Activated T-cell treated with anti-CD3 and anti-CD28 coated beads for 24 hours (primary cell): ENCODE measurements at regions not wholly inside any gene's neighbourhood (a gene's known extent, or its start where the extent isn't known, plus 50 kb on each side); places are given as distances from the start of the nearest gene placed in this dataset.

Experiments used
- DNase-seq: peaks from one replicate; pipeline ENCODE4 v3.0.0-alpha.2; 2020; ENCODE audit warnings: low read depth

DNA sequence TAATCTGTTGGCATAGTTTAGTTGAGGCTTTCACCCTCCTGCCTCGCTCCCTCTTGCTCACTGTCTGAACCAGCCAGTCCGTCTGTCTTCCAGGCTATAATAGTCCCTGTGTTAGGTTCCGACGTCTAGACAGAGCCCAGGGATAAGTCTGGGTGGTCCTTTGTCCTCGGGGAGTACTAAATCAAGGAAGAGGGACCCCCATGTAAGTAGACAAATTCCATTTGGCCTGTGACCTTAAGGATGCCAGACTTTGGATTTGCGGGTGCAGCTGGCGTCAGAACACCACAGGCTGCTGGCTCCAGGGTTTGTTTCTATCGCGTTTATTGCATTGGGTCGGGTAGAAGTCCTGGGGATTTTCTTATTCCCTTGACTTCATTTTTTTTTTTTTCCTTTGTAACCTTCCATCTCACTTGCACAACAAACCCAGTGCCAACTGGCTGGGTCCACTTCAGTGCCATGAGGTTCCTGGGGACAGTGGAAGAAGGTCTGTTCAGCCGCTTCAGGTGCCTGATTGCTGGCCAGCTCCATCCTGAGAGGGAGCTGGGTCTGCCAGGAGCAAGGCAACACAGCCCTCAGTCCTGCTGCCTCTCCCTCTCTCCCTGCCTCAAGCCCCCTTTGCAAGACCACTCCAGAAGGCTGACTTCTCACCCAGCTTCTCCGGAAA, 95.4 kb upstream of the KLHL25 start:
- no peak for DNase-seq

DNA sequence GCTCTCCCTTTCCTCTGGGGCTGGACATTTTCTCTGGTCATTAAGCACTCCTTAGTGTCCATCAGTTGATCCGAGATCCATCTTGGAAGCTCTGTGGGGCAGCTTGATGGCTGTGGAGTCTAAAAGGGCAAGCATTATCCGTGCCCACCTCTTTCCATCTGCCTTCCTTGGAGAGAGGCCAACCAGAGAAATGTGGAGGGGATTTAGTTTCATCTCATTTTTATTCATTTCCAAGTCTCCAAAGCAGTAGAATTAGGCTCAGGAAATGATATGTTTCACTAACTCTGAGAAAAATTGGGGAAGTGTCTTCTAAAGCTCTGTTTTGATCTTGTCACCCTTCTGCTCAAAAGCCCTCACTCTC, 95.9 kb upstream of the KLHL25 start:
- no peak for DNase-seq

DNA sequence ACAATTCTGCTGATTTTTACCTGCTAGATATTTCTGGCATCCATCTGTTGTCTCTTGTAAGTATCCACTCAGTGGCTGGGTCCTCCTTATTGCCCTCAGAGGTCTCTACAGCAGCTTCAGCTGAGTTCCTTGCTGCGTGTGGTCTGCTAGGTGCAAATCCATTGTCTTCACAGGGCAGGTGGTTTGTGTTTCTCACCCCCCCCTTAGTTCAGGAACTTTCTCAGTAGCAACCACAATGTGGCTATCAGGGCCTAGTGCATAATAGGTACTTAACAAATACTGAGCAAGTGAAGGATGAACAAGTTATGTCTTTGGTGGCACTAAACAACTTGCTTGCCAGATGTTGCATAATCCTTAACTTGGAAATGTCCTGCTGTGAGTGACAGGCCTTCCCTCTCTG, 96.7 kb upstream of the KLHL25 start:
- DNase-seq: no peak

- no peak for DNase-seq
Observed at GRCh38 chr15:85892232-85892631, 97.5 kb upstream of the KLHL25 start.

GRCh38 chr15:85897207-85897894, 102.6 kb upstream of the KLHL25 start:
- DNase-seq: no peak

DNA sequence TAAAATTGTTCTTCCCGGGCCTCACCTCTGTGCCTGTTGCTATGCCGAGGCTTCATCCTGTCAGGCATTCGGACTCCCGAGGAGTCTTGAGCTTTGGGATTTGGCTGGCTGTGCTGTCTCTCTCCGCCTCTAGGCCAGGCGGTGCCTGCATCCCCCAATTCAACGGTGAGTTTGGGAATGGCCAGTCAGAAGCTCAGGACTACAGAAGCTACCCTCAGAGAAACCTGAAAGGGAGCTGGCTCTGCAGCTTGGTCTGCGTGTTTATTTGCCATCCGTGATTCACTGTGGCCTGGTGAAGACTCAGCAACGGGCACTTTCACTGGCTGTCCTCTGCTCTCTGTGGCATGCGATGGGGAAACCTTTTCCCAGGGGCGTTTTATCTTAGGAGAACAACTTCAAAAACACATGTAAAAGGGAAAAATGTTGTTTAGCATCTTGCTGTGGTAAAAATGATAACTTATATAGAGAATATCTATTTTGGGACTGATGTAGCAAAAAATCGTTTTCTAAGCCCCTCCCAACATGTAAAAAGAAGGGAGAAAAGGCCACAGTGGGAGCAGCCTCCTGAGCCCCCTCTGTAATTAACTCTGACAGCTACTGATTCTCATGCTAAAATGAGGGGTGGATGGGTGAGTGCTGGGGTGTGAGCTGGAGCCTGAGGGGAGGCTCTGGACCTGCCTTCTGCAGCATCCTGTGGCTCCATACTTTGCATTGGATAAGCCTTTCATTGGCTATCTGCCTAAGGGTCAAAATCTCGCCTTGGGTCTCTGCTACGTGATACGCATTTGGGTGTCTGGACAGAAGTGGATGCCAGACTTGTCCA, 103.4 kb upstream of the KLHL25 start:
- DNase-seq: no peak

DNA sequence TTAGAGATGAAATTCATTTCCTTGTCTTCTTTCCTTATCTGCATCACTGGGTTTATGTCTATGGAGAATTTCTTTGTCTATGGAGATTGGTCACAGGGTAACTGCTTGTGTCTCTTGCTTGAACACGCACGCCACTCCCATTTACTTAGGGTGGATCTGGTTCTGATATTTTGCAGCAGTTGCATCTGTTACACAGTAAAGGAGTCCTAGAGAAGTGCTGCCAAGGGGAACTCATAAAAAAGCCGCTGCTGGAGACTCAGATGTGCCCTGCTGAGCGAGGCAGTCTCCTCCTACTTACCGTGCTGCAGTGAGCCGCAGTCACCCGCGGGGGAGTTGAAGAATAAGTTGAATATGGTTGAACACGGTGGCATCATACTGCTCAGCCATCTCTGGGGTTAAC, 105.2 kb upstream of the KLHL25 start:
- no peak for DNase-seq

DNA sequence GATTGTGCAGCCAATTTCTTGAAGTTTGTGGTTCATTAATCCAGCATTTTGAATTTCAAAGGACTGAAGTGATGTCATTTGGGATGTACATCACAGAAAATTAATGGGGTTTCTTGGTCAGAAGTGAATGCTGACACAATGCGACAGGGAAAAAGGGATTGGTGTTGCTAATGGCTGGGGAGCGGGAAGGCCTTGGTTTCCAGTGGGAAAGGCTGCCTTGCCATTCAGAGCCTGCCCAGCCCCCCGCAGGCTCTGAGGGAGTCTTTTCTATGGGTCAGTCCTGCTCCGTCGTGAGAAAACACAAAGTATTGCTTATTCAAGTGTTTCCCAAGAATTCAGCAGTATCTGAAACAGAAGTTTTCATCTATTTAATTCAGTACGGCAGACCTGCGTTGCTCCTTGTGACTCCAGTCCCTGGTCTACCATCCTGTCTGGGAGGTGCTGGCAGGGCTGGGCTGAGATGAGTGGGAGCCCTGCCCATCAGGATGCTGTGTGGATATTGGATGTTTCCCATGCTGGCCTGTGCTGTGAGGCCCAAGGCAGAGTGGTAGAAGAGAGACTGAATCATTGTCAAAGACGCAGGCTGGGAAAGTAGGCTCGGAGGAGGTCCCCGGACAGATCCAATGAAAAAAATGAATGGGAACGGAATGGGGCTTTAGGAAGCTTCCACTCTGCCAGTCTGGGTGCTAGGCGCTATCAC, 111.2 kb upstream of the KLHL25 start:
- DNase-seq: no peak

GRCh38 chr15:85906640-85907039, 111.9 kb upstream of the KLHL25 start:
- DNase-seq: no peak

DNA sequence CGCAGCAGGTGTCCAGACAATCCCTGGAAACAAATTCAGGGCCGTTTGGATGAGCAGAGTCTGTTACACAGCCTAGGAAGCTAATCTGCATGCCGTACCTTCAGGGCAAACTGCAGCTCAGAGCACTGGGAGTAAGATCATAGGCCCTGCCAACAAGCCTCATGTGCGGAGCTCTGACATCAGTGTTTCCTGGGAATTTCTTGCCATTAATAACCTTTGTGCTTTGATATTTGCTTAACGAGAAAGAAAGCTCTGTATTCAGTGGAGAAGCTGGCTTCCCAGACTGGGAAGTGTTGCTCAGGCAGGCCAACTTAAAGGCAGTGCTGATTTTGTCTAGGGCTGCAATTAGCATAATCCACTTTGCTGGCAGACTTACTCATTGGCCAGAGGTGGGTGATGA, 116.1 kb upstream of the KLHL25 start:
- no peak for DNase-seq

DNA sequence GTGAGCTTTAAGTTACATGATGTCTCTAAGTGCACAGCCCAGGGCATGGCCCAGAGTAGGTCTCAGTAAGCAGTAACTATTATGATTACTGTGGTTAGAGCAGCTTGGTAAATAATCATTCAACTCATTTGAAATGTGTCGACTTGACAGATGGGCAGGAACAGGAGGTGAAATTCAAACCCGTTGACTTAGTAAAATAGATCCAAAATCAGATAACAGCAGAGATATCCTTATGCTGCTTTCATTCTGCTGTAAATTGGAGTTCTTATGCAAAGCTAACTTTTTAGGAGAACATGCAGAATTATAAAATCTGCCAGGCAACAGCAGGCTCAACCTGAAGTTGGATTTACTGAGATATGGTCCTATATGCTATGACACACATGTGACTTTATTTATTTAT, 118.7 kb upstream of the KLHL25 start:
- DNase-seq: no peak

GRCh38 chr15:85920956-85921355, 126.2 kb upstream of the KLHL25 start:
- DNase-seq: no peak

DNA sequence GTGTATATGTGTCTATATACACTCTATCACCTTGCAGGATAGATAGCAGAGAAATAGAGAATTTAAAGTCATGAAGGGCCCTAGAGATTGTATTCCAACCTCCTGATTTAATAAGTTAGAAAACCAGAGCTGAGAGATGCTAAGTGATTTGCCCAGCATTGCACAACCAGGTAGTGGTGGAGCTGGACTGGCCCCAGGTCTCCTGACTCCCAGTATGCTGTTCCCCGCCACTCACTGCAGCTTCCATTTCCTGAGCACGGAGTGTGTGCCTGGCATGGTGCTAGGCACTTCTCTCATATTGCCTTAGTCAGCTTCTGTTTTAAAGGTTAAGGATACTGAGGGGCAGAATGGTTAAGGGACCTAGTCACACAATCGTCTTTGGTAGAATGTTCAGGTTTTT, 129.4 kb upstream of the KLHL25 start:
- DNase-seq: no peak

- DNase-seq: no peak
Observed at GRCh38 chr15:85925649-85926237, 131.0 kb upstream of the KLHL25 start.

- no peak for DNase-seq
Observed at GRCh38 chr15:85926834-85927233, 132.1 kb upstream of the KLHL25 start.

- no peak for DNase-seq
Observed at GRCh38 chr15:85927931-85928537, 133.3 kb upstream of the KLHL25 start.

- DNase-seq: no peak
Observed at GRCh38 chr15:85929786-85930185, 135.1 kb upstream of the KLHL25 start.

DNA sequence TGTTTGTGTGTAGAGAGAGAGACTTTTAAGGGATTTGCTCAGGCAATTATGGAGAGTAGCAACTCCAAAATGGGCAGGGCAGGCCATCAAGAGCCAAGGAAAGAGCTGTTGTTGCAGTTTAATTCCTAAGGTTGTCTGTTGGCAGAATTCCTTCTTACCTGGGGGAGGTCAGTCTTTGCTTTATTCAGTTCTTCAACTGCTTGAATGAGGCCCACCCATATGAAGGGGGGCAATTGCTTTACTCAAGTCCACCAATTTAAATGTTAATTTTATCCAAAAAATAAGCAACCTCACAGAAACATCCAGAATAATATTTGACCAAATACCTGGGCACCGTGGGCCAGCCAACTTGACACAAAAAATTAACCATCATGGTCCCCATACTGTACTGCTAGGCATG, 137.7 kb upstream of the KLHL25 start:
- no peak for DNase-seq

GRCh38 chr15:85934691-85935090, 140.0 kb upstream of the KLHL25 start:
- no peak for DNase-seq

DNA sequence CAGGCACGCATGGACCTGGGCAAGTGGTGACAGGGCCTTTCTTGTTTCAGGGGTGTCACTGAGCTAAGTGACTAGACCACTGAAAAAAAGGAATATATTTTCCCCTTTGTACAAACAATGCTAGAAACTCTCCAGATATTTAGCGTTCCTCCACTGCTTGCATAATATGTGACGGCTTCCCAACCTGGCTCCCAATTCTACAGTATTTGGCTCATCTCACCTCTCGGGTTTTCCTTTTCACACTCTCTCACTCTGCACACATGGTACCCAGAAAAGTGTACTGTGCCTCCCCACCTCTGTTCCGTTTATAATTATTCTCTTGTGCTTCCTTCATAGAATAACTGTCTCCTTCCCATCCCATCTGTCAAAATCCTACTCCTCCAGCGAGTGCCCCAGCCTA, 140.5 kb upstream of the KLHL25 start:
- DNase-seq: no peak

DNA sequence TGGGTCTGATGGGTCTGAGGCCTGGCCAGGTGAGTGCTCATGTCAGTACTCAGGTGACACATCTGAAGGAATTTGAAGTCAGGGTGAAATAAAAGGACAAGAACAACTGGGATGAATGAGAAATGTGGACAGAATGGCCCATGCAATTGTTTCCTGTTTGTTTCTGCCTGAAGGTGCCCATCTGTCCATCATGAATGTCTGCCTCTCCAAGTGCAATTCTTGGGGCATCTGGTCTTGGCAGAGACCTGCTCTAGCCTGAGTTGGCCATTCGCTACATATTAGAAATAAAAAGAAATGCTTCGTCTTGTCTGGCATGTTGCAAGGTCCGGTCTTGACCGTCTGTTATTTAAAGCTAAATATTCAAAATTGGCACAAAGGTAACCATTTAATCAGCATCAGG, 142.0 kb upstream of the AGBL1 start:
- DNase-seq: no peak
